A673 (cell line): ENCODE measurements at regions not wholly inside any gene's neighbourhood (a gene's known extent, or its start where the extent isn't known, plus 50 kb on each side); places are given as distances from the start of the nearest gene placed in this dataset.

ENCODE experiments used
- BruUV-seq: library from RNA; stranded (reverse); fragments of 400-500 nt; replicated peaks from 2 replicates; lab custom pipeline; 2021; lab: Mats Ljungman, UMichigan
- CTCF ChIA-PET: fragments of 300-600 bp; sonication (Branson Sonifier 250); formaldehyde crosslinking; loops from one replicate; lab custom pipeline; 2022; ENCODE audit warnings: antibody characterized with exemption; lab: Charles Lee
- POLR2A ChIA-PET: fragments of 300-600 bp; sonication (Branson Sonifier 250); formaldehyde crosslinking; loops from one replicate; lab custom pipeline; 2022; ENCODE audit warnings: antibody characterized with exemption; ENCODE audit not compliant: low non-redundant PET; lab: Charles Lee
- DNase-seq: peaks from one replicate; pipeline ENCODE4 v3.0.0-alpha.2; 2015; ENCODE audit warnings: low spot score
- H3K27ac ChIP-seq: fragments of 200-600 bp; sonication (generic); 2 replicates; pipeline ENCODE4 v1.5.1; 2016; ENCODE audit warnings: mixed run types, low read depth, mild to moderate bottlenecking, mixed read lengths, antibody characterized with exemption, low read length; ENCODE audit not compliant: poor library complexity, severe bottlenecking
- H3K27me3 ChIP-seq: fragments of 200-600 bp; sonication (generic); replicated peaks from 2 replicates; pipeline ENCODE4 v1.6.1; 2017; ENCODE audit warnings: mixed run types, low read depth, mild to moderate bottlenecking, mixed read lengths, antibody characterized with exemption, low read length; ENCODE audit not compliant: insufficient read depth, poor library complexity
- H3K36me3 ChIP-seq: fragments of 200-600 bp; sonication (generic); 2 replicates; pipeline ENCODE4 v1.6.1; 2016; ENCODE audit warnings: mixed run types, mild to moderate bottlenecking, mixed read lengths, antibody characterized with exemption, low read length; ENCODE audit not compliant: insufficient read depth, poor library complexity, severe bottlenecking
- H3K4me1 ChIP-seq: fragments of 200-600 bp; sonication (generic); 2 replicates; pipeline ENCODE4 v1.6.1; 2017; ENCODE audit warnings: mixed run types, mild to moderate bottlenecking, mixed read lengths, antibody characterized with exemption, low read length; ENCODE audit not compliant: insufficient read depth, poor library complexity, severe bottlenecking
- H3K4me3 ChIP-seq: fragments of 200-600 bp; sonication (generic); 2 replicates; pipeline ENCODE4 v1.5.1; 2016; ENCODE audit warnings: low read depth, mixed run types, mild to moderate bottlenecking, mixed read lengths, low read length; ENCODE audit not compliant: poor library complexity, severe bottlenecking
- H3K9me3 ChIP-seq: fragments of 200-600 bp; sonication (generic); 2 replicates; pipeline ENCODE4 v1.6.1; 2016; ENCODE audit warnings: mixed run types, low read depth, mild to moderate bottlenecking, mixed read lengths, antibody characterized with exemption, low read length; ENCODE audit not compliant: poor library complexity, severe bottlenecking
- EZH2 ChIP-seq: fragments of 200-600 bp; sonication (generic); IDR thresholded peaks from 2 replicates; pipeline ENCODE4 v1.6.1; 2017; ENCODE audit warnings: borderline replicate concordance, low read depth, mild to moderate bottlenecking, mixed read lengths, antibody characterized with exemption, low read length; ENCODE audit not compliant: poor library complexity, severe bottlenecking
- intact Hi-C: fragments of 100-400 bp; cut with micrococcal nuclease; formaldehyde crosslinking; loops from one replicate; pipeline ENCODE4 v1.10.0; 2022; ENCODE audit not compliant: unreplicated experiment
- TF ChIP-seq, protein P1 (sequence below): fragments of 300-800, 200-600 bp; sonication (generic); conservative IDR thresholded peaks from 2 replicates; pipeline ENCODE4 v1.5.1; 2017; ENCODE audit warnings: low read depth, mild to moderate bottlenecking, antibody characterized with exemption, low read length, moderate library complexity, mixed read lengths

DNA sequence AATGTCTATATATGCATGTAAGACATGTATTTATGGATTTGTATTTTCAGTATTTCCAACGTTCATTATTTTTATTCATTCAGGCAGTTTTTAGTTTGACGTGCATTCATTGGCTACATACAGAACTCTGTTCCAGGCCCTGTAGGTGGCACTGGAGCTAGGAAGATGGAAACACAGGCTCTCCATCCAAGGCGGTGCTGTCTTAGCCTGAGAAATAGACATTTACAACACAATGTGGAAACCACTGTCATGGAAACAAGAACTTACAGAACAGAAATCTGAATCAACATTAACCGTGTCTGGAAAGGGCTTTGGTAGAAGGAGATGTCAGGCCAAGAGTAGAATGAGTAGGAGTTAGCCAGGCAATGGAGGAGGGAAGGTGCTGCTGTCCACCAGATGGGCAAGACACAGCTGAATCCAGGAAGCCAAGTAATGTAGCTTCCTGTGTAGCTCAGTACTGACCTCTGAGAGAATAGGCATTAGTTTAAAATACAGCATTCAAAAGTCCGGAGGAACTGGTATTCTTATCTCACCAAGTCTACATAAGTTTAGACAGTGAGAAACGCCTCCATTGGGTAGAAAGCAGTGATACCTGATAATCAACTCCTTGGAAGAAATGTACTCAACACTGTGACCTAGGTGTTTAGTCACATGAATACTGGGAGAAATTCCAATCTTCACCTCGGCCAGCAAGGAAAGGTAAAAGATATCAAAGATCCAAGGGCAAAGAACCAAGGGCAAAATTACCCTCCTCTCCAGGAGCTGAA is 388.6 kb upstream of the CDH6 start:
- no peaks in the 10 kb centered on the region for H3K36me3 ChIP-seq
- ChIA-PET CTCF (no interaction called here), POLR2A (no interaction called here)
- peak; percentile 54 for DNase-seq
- no TSS peak for BruUV-seq
- TF ChIP-seq, protein P1, sequence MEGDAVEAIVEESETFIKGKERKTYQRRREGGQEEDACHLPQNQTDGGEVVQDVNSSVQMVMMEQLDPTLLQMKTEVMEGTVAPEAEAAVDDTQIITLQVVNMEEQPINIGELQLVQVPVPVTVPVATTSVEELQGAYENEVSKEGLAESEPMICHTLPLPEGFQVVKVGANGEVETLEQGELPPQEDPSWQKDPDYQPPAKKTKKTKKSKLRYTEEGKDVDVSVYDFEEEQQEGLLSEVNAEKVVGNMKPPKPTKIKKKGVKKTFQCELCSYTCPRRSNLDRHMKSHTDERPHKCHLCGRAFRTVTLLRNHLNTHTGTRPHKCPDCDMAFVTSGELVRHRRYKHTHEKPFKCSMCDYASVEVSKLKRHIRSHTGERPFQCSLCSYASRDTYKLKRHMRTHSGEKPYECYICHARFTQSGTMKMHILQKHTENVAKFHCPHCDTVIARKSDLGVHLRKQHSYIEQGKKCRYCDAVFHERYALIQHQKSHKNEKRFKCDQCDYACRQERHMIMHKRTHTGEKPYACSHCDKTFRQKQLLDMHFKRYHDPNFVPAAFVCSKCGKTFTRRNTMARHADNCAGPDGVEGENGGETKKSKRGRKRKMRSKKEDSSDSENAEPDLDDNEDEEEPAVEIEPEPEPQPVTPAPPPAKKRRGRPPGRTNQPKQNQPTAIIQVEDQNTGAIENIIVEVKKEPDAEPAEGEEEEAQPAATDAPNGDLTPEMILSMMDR, result peak; percentile 54
- TF ChIP-seq EZH2, result no peak
- no peaks in the 10 kb centered on the region for H3K9me3 ChIP-seq
- no peaks in the 10 kb centered on the region for H3K27me3 ChIP-seq
- no peaks in the 10 kb centered on the region for H3K4me1 ChIP-seq
- H3K4me3 ChIP-seq, result no peak overlapping the region
- H3K27ac ChIP-seq, result no peak overlapping the region
- intact Hi-C loops, result loop anchor here (5.0 kb wide), 2 partner anchors 392 to 427 kb away; no protein-coding TSS in a partner anchor

GRCh38 chr5:30802961-30803705 is 390.4 kb upstream of the CDH6 start:
- intact Hi-C loops, result loop anchor here (5.0 kb wide), 1 partner anchor 394 kb away; no protein-coding TSS in a partner anchor
- Histone ChIP-seq H3K27ac (no peak overlapping the region), H3K9me3 (no peaks in the 10 kb centered on the region), H3K27me3 (no peaks in the 10 kb centered on the region), H3K36me3 (no peaks in the 10 kb centered on the region), H3K4me3 (no peak overlapping the region), H3K4me1 (no peaks in the 10 kb centered on the region)
- DNase-seq, result no peak
- no TSS peak for BruUV-seq
- ChIA-PET POLR2A (no interaction called here), CTCF (interaction anchor here (0.6 kb wide), 1 partner anchor 128 kb away, joined by 4 read pairs; no protein-coding TSS in a partner anchor)
- TF ChIP-seq, protein P1, result no peak
- no peak for TF ChIP-seq EZH2

- no TSS peak for BruUV-seq
- intact Hi-C loops, result no loop called here
- Histone ChIP-seq H3K4me3 (no peak overlapping the region), H3K27ac (no peak overlapping the region), H3K9me3 (no peaks in the 10 kb centered on the region), H3K36me3 (no peaks in the 10 kb centered on the region), H3K4me1 (no peaks in the 10 kb centered on the region), H3K27me3 (no peaks in the 10 kb centered on the region)
- TF ChIP-seq EZH2, result no peak
- TF ChIP-seq, protein P1, result no peak
- no peak for DNase-seq
- ChIA-PET POLR2A (no interaction called here), CTCF (no interaction called here)
These were observed 411.8 kb upstream of the CDH6 start for GRCh38 chr5:30781643-30782042.
